Large intestine (tissue), 3 donors: ENCODE measurements at regions not wholly inside any gene's neighbourhood (a gene's known extent, or its start where the extent isn't known, plus 50 kb on each side); places are given as distances from the start of the nearest gene placed in this dataset.
"Not testable (repeated sequence)": the region's sequence is repeated elsewhere in the genome, so short reads cannot be mapped to it uniquely, and the experiment has no call there.

Experiments used
- DNase-seq, 2 donors: peaks; one replicate each; pipeline versions ENCODE4 v3.0.0 to v3.0.0-alpha.2; 2013
- H3K27ac ChIP-seq: one replicate; pipeline ENCODE4 v1.5.1; 2013; ENCODE audit warnings: low read length
- H3K27me3 ChIP-seq: 2 replicates; pipeline ENCODE4 v1.6.1; 2013; ENCODE audit warnings: low read length; ENCODE audit not compliant: control insufficient read depth, insufficient read depth
- H3K36me3 ChIP-seq: 2 replicates; pipeline ENCODE4 v1.6.1; 2013; ENCODE audit warnings: low read length; ENCODE audit not compliant: control insufficient read depth, insufficient read depth
- H3K4me1 ChIP-seq: one replicate; pipeline ENCODE4 v1.6.1; 2013; ENCODE audit warnings: low read length; ENCODE audit not compliant: control insufficient read depth, insufficient read depth
- H3K4me3 ChIP-seq: one replicate; pipeline ENCODE4 v1.5.1; 2013; ENCODE audit warnings: low read length
- H3K9me3 ChIP-seq: one replicate; pipeline ENCODE4 v1.6.1; 2013; ENCODE audit warnings: mild to moderate bottlenecking, low read depth, low read length, moderate library complexity; ENCODE audit not compliant: control insufficient read depth
- whole genome bisulfite sequencing: methylation state at CpG from one replicate; pipeline ENCODE4 v1.1.5; 2013; ENCODE audit warnings: low lambda C conversion rate; ENCODE audit not compliant: insufficient coverage; 5-methylcytosine and 5-hydroxymethylcytosine counted together

DNA sequence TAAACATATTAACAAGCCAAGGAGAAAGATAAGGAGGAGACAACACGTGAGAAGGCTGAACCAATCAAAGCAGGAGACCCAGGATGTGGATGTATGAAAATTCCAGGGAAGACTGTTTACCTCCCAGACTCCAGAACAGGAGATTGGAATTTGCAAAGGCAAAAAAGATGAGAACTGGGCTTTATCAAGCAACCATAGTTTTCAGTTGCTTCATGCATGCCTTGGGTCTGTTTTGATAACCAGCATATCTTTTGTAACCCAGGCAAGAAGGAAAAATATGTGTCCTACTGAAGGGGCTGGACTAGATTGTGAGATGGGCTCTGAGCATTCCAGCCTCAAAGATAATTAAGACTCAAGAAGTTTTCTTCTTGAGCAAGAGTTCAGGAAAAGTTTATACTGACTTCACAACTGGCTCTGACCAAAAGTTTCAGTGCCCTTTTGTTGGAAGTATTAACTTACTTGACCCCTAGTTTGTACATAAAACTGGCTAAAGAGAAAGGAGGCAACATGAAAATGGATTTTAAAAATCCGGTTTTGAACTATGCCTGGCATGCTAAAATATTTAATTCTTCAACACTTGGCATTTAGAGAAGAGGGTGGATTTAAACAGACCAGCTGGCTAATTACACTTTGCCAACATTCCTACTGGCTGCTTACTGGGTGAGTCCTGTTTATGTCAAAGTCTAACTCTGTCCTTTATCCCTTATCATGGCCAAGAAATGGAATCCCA lies 79.3 kb upstream of the CD28 start:
- WGBS: 43% methylated on average over 1 of the region's 2 CpGs
- Histone ChIP-seq H3K4me1 (no peaks in the 10 kb centered on the region), H3K27me3 (no peaks in the 10 kb centered on the region), H3K36me3 (no peaks in the 10 kb centered on the region), H3K27ac (no peak overlapping the region), H3K4me3 (no peak overlapping the region), H3K9me3 (no peaks in the 10 kb centered on the region)
- peak in 1 of 2 donors; percentile 34 for DNase-seq

DNA sequence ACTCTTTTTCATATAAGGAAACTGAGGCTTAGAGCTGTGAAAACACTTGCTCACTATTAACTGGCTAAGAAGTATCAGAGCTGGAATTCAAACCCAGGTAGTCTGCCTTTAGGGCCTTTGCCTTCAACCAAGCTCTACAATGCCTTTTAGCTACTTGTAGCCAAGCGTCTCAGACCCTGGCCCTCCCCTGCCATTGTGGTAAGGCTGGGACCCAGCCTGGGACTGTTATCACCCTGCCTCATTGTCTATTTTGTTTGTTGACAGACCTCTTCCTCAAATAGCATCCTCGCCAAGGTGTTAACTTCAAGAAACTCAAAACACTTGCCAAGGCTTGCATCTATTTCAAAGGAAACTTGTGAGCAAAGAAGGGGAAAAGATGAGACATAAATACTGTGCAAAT lies 76.7 kb upstream of the CD28 start:
- no CpG with 5 or more reads among the region's 2 CpGs for WGBS
- H3K27me3 ChIP-seq: no peaks in the 10 kb centered on the region

DNA sequence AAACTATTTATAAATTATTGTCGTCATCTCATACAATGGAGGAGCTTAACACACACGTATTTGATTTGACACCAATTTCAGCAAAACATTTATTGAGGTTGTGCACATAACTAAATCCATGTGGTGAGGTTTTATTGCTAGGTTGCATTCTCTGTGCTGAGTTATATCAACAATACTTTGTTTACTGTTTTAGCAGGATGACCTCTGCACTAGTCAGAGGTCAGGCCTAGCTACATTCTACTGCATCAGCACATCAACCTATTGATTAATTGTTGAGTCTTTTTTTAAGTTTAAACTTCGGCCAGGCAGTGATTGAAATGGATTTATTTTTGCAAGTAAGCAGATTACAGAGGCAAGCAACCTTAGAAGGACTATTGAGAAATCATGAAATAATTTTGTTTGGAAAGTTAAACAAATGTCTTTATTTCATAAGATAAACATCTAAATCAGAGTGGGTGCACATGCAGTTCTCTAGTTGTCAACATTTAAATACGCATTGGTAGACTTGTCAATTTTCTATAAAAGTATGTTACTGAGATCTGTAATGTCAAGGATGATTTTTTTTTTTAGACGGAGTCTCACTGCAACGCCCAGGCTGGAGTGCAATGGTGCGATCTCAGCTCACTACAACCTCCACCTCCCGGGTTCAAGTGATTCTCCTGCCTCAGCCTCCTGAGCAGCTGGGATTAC lies 75.2 kb upstream of the CD28 start:
- H3K4me1 ChIP-seq: no peaks in the 10 kb centered on the region
- 60% methylated on average over 1 of the region's 8 CpGs for WGBS
- no peaks in the 10 kb centered on the region for H3K9me3 ChIP-seq
- H3K36me3 ChIP-seq: no peaks in the 10 kb centered on the region
- no peak overlapping the region for H3K27ac ChIP-seq
- DNase-seq: no peak
- H3K27me3 ChIP-seq: no peaks in the 10 kb centered on the region
- no peak overlapping the region for H3K4me3 ChIP-seq

More for the DNA sequence above, 76.7 kb upstream of the CD28 start:
- no peak for DNase-seq
- H3K4me1 ChIP-seq: no peaks in the 10 kb centered on the region
- no peak overlapping the region for H3K4me3 ChIP-seq
- no peak overlapping the region for H3K27ac ChIP-seq
- no peaks in the 10 kb centered on the region for H3K9me3 ChIP-seq
- no peaks in the 10 kb centered on the region for H3K36me3 ChIP-seq

DNA sequence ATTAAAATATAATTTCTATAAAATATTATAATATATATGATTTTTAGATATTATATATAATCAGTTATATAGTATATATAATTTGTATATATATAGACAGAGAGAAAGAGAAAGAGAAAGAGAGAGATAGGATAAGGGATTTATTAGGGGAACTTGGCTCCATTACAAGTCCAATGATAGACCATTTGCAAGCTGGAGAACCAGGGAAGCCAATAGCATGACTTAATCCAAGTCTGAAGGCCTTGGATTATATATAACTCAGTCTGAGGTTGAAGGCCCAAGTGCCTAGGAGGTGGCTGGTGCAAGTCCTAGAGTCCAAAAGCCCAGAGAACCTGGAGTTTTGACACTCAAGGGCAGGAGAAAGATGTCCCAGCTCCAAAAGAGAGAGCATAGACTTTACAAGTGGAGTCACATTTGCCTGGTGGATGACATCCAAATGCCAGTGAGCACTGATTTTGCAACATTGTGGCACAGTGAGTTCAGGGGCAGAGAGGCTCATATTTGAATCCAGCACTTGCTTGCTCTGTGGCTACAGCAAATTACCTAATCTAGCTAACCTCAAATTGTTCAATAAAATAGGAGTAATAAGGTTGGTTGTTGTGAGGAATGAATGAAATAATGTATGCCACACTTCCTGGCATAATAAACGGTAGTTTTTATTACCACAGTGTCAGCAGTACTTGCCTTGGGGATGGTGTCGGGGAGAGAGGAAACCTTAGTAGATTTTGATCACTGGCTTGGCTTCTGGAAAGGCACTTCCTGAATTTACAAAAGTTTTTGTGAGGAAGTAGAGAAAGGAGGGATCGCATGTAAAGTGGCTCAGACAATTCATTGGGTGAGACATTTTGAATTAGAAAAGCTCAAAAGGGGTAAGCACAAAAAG lies 69.6 kb upstream of the CD28 start:
- WGBS: 71% methylated on average over 1 of the region's 3 CpGs
- DNase-seq: no peak
- no peak overlapping the region for H3K4me3 ChIP-seq
- H3K4me1 ChIP-seq: peaks cover 5% of the 10 kb centered on the region
- no peaks in the 10 kb centered on the region for H3K36me3 ChIP-seq
- no peaks in the 10 kb centered on the region for H3K9me3 ChIP-seq
- no peak overlapping the region for H3K27ac ChIP-seq
- no peaks in the 10 kb centered on the region for H3K27me3 ChIP-seq

DNA sequence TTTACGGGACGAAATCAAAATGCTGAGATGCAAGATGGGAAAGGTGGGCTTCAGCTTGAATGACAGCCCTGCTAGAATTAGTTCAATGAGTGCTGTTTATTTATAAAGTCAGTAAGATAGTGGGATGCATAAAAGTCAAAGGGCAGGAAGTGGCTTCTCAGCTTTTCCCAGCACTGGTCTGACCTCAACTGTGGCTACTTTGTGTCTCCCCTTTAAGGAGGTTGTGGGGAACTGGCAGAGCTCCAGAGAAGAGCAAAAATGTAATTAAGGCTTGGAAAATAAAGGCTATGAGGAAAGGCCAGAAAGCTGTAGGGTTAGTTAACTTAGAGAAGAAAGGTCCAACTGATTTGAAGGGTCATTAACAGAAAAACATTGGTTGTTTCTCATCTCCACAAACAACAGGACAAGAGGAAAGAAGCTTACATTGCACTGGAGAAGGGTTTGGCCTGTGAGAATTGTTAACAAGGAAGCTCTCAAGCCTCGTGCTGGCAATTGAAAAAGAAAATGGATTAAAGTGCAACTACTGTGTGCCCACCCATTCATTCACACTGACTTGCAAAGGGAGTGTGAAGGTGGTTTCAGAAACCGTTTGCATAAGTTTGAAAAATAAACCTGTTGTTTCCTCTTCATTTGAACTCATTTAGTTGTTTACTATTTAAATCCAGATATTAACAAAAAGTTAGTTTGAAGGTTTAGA lies 68.8 kb upstream of the CD28 start:
- peak in 1 of 2 donors; percentile 31 for DNase-seq
- H3K27me3 ChIP-seq: no peaks in the 10 kb centered on the region
- H3K9me3 ChIP-seq: no peaks in the 10 kb centered on the region
- no peak overlapping the region for H3K4me3 ChIP-seq
- H3K36me3 ChIP-seq: no peaks in the 10 kb centered on the region
- H3K27ac ChIP-seq: no peak overlapping the region
- peaks cover 5% of the 10 kb centered on the region for H3K4me1 ChIP-seq
- 44% methylated on average over 1 of the region's 4 CpGs for WGBS

DNA sequence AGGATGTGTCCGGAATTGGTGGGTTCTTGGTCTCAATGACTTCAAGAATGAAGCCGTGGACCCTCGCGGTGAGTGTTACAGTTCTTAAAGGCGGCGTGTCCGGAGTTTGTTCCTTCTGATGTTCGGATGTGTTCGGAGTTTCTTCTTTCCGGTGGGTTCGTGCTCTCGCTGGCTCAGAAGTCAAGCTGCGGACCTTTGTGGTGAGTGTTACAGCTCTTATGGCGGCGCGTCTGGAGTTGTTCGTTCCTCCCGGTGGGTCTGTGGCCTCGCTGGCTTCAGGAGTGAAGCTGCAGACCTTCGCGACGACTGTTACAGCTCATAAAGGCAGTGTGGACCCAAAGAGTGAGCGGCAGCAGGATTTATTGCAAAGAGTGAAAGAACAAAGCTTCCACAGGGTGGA lies 64.6 kb upstream of the CD28 start:
- no CpG with 5 or more reads among the region's 23 CpGs for WGBS
- H3K4me3 ChIP-seq, DNase-seq: not testable (repeated sequence)

DNA sequence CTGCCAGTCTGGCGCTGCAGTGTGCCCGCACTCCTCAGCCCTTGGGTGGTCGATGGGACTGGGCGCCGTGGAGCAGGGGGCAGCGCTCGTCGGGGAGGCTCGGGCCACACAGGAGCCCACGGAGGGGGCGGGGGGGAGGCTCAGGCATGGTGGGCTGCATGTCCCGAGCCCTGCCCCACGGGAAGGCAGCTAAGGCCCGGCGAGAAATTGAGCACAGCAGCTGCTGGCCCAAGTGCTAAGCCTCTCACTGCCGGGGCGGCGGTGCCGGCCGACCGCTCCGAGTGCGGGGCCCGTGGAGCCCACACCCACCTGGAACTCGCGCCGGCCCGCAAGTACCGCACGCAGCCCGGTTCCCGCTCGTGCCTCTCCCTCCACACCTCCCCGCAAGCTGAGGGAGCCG lies 63.6 kb upstream of the CD28 start:
- H3K27ac ChIP-seq, H3K27me3 ChIP-seq, H3K4me1 ChIP-seq, DNase-seq, H3K36me3 ChIP-seq, H3K4me3 ChIP-seq, H3K9me3 ChIP-seq: not testable (repeated sequence)
- no CpG with 5 or more reads among the region's 35 CpGs for WGBS

More for the DNA sequence above, 64.6 kb upstream of the CD28 start:
- H3K4me1 ChIP-seq, H3K27me3 ChIP-seq, H3K36me3 ChIP-seq, H3K27ac ChIP-seq, H3K9me3 ChIP-seq: not testable (repeated sequence)

DNA sequence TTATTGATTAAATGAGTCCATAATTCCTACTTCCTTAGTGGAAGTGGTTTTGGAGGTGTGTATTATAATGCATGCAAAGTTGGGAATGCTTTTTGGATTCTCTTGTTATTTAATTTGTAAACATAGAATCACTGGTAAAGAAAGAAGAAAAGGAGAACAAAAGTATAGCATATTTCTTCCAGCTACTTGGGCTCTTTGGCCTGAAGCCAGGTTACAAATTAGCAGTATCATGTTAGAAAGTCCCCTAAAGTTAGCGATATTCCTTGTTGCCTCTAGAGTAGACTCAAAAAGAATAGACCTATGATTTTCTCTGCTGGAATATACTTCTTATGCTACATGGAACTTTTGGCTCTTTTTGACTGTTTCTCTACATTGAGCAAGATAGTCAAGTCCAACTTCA lies 60.6 kb upstream of the CD28 start:
- H3K4me3 ChIP-seq: no peak overlapping the region
- H3K36me3 ChIP-seq: no peaks in the 10 kb centered on the region
- peaks cover 13% of the 10 kb centered on the region for H3K4me1 ChIP-seq
- no peak overlapping the region for H3K27ac ChIP-seq
- 88% methylated on average over 1 of the region's 1 CpG for WGBS
- no peak for DNase-seq
- no peaks in the 10 kb centered on the region for H3K27me3 ChIP-seq
- peaks cover 4% of the 10 kb centered on the region for H3K9me3 ChIP-seq

DNA sequence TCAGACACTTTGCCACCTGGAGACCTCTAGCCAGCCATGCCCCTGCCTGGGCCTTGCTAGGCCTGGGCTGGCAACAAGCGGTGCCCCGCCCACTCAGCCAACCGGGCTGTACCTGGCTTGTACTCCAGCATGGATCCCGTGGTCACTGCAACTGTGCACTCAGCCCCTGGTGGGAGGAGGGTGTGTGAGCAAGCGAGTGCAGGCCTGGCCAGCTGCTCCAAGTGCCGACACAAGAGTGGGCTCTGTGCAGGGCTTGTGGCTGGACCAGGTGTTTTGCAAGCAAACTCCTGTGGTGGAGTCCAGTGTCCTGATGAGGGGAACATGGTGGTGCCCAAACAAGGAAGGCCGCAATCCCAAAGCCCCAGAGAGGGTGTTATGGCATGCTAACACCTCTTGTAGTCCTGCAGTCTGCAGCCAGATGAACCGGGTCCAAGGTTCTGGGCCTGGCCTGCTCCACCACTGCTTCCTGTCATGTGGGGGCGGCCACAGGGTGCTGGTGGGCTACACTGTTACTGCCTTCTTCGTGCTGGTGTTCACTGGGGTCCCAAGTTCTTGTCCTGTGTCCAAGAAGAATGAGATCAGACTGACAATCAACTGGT lies 60.1 kb upstream of the CD28 start:
- H3K36me3 ChIP-seq: no peaks in the 10 kb centered on the region
- H3K4me3 ChIP-seq: no peak overlapping the region
- H3K4me1 ChIP-seq: peaks cover 18% of the 10 kb centered on the region
- no peaks in the 10 kb centered on the region for H3K27me3 ChIP-seq
- no peak overlapping the region for H3K27ac ChIP-seq
- peaks cover 4% of the 10 kb centered on the region for H3K9me3 ChIP-seq
- DNase-seq: no peak
- no CpG with 5 or more reads among the region's 10 CpGs for WGBS

DNA sequence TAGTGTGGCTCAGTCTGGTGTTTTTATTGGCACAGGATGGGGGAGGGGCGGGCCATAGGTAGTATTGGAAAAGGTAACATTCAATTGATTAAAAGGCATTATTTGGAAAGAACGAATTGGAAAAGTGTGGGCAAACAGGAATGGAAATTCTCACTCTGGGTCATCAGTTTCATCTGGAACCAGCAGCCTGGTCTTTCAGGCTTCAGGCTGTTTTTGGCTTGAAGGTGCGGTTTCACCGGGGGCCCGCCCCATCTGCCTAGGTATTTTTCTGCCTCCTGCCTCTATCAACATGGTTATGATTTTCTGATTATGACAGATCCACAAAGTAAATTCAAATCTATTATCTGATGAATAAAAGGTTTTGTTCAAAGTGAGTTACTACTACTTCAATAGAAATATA lies 59.5 kb upstream of the CD28 start:
- Histone ChIP-seq H3K36me3 (no peaks in the 10 kb centered on the region), H3K4me3 (no peak overlapping the region), H3K4me1 (peaks cover 18% of the 10 kb centered on the region), H3K9me3 (peaks cover 4% of the 10 kb centered on the region), H3K27me3 (no peaks in the 10 kb centered on the region), H3K27ac (no peak overlapping the region)
- WGBS: no CpG with 5 or more reads among the region's 5 CpGs
- DNase-seq: no peak
